Hepatocyte (in vitro differentiated cells): ENCODE measurements at regions not wholly inside any gene's neighbourhood (a gene's known extent, or its start where the extent isn't known, plus 50 kb on each side); places are given as distances from the start of the nearest gene placed in this dataset.

Experiments used
- CTCF ChIP-seq: fragments of 200-600 bp; sonication (generic); IDR thresholded peaks from 2 replicates; pipeline ENCODE4 v1.5.1; 2016; ENCODE audit warnings: antibody characterized with exemption, mild to moderate bottlenecking; ENCODE audit not compliant: poor library complexity
- EZH2phosphoT487 ChIP-seq: fragments of 200-600 bp; sonication (generic); IDR thresholded peaks from one replicate; pipeline ENCODE4 v1.6.1; 2018; ENCODE audit warnings: antibody characterized with exemption, mild to moderate bottlenecking, low read depth, moderate library complexity; ENCODE audit not compliant: unreplicated experiment, severe bottlenecking

DNA sequence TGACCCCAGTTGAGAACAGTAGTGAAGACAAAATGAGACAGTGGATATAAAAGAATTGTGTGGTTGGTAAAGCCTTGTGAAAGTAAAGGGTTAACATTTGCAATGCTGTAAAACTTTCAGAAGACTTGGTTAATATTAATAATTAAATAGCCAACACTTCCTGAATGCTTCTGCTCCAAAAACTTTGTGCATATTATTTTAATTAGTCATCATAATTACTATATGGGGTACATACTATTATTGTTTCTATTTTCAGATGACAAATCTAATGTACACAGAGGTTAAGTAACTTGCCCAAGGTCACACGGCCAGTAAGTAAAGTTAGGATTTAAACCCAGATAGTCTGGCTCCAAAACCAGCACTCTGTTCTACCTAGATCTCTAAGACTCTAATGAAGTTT is 291.3 kb downstream of the OGFRL1 start:
- no peak for TF ChIP-seq CTCF
- no peak for TF ChIP-seq EZH2phosphoT487
